HepG2 (cell line): ENCODE measurements at regions not wholly inside any gene's neighbourhood (a gene's known extent, or its start where the extent isn't known, plus 50 kb on each side); places are given as distances from the start of the nearest gene placed in this dataset.

Source experiments
- ATAC-seq: fragments of 200-7000 bp; cut with Tn5 transposase; 3 replicates; pipeline ENCODE4 v1.9.1; 2020; ENCODE audit warnings: mild to moderate bottlenecking, moderate library complexity
- BruUV-seq: library from RNA; stranded (reverse); fragments of 400-500 nt; replicated peaks from 2 replicates; lab custom pipeline; 2021; lab: Mats Ljungman, UMichigan
- CTCF ChIA-PET: fragments of 300-600 bp; formaldehyde crosslinking; extraction: SDS; loops from one replicate; lab custom pipeline; 2021; ENCODE audit warnings: low total read pairs, inconsistent platforms, low intra/inter-chr PET ratio; lab: Yijun Ruan, JAX
- POLR2A ChIA-PET: fragments of 350-600 bp; sonication (Branson Sonifier 250); formaldehyde crosslinking; loops from one replicate; lab custom pipeline; 2020; ENCODE audit warnings: antibody characterized with exemption, inconsistent platforms; lab: Yijun Ruan, JAX
- DNase-seq: peaks from one replicate; pipeline ENCODE4 v3.0.0-alpha.2; 2015; ENCODE audit warnings: low spot score
- FAIRE-seq: peaks from 3 replicates; lab custom pipeline; 2011; peaks lifted over from hg19 to GRCh38; lab: Jason Lieb, UNC
- H2AFZ ChIP-seq: one replicate; pipeline ENCODE4 v1.6.1; 2011; ENCODE audit warnings: low read length, inconsistent platforms
- H3K27ac ChIP-seq: fragments of 300-600 bp; 3 replicates; pipeline ENCODE4 v1.8.0; 2011; ENCODE audit warnings: mixed run types, mild to moderate bottlenecking, mixed read lengths, low read length, inconsistent platforms; ENCODE audit not compliant: insufficient read depth; ENCODE audit errors: extremely low read length
- H3K27me3 ChIP-seq, 2 experiments: fragments of 200-600 bp in 1 of 2; 2 replicates in 1 of 2; 3 replicates in 1 of 2; pipeline versions ENCODE4 v1.6.0 to v1.8.0; 2011; ENCODE audit warnings: low read length in 2 of 2, mild to moderate bottlenecking in 2 of 2, moderate library complexity in 2 of 2, inconsistent platforms in 1 of 2; ENCODE audit not compliant: insufficient read depth in 2 of 2, control insufficient read depth in 1 of 2
- H3K36me3 ChIP-seq, 2 experiments: fragments of 200-600 bp in 1 of 2; replicated peaks in 1 of 2; 2 replicates in 1 of 2; 3 replicates in 1 of 2; pipeline versions ENCODE4 v1.5.1 to v1.8.0; 2011; ENCODE audit warnings: low read length in 2 of 2, inconsistent platforms in 1 of 2; ENCODE audit not compliant: insufficient read depth in 2 of 2, control insufficient read depth in 1 of 2
- H3K4me1 ChIP-seq: 2 replicates; pipeline ENCODE4 v1.5.1; 2012; ENCODE audit warnings: low read length, inconsistent platforms; ENCODE audit not compliant: insufficient read depth
- H3K4me2 ChIP-seq: 2 replicates; pipeline ENCODE4 v1.6.0; 2011; ENCODE audit warnings: low read depth, low read length, inconsistent platforms
- H3K4me3 ChIP-seq, 3 experiments: fragments of 200-600 bp in 1 of 3; sonication (generic), shearing (Covaris generic) in 1 of 3; replicated peaks in 1 of 3; 2 replicates each; pipeline ENCODE4 v1.5.1; 2011 to 2016; ENCODE audit warnings: low read length in 3 of 3, inconsistent platforms in 2 of 3, low read depth in 2 of 3, mild to moderate bottlenecking in 2 of 3, control low read depth in 1 of 3, mixed read lengths in 1 of 3; ENCODE audit not compliant: insufficient read depth in 1 of 3
- H3K79me2 ChIP-seq: one replicate; pipeline ENCODE4 v1.6.1; 2011; ENCODE audit warnings: low read length, inconsistent platforms; ENCODE audit not compliant: insufficient read depth
- H3K9ac ChIP-seq: 2 replicates; pipeline ENCODE4 v1.6.0; 2011; ENCODE audit warnings: mild to moderate bottlenecking, low read depth, low read length, inconsistent platforms; ENCODE audit not compliant: insufficient read depth
- H3K9me3 ChIP-seq: 2 replicates; pipeline ENCODE4 v1.5.1; 2012; ENCODE audit warnings: mild to moderate bottlenecking, low read length
- H4K20me1 ChIP-seq: 2 replicates; pipeline ENCODE4 v1.6.0; 2011; ENCODE audit warnings: inconsistent platforms, mild to moderate bottlenecking, low read length, moderate library complexity; ENCODE audit not compliant: insufficient read depth
- CENPT ChIP-seq: sonication (generic); formaldehyde crosslinking; IDR thresholded peaks from 2 replicates; pipeline ENCODE4 v1.8.0; 2022; ENCODE audit warnings: low read depth, mild to moderate bottlenecking, moderate library complexity, missing genetic modification reagents
- PHF8 ChIP-seq: sonication (generic); formaldehyde crosslinking; IDR thresholded peaks from 2 replicates; pipeline ENCODE4 v1.5.0; 2020; ENCODE audit warnings: missing genetic modification reagents
- RARA ChIP-seq: IDR thresholded peaks from 2 replicates; pipeline ENCODE4 v1.6.1; 2016; ENCODE audit warnings: missing genetic modification reagents, missing compliant biosample characterization
- SMYD3 ChIP-seq: sonication (generic); formaldehyde crosslinking; IDR thresholded peaks from 2 replicates; pipeline ENCODE4 v1.8.1; 2023; ENCODE audit warnings: mild to moderate bottlenecking, missing genetic modification reagents
- TMF1 ChIP-seq: sonication (generic); formaldehyde crosslinking; IDR thresholded peaks from 2 replicates; pipeline ENCODE4 v1.8.1; 2022; ENCODE audit warnings: low read depth, missing genetic modification reagents
- ZNF317 ChIP-seq: sonication (generic); formaldehyde crosslinking; IDR thresholded peaks from 2 replicates; pipeline ENCODE4 v1.5.0; 2020; ENCODE audit warnings: mild to moderate bottlenecking, missing genetic modification reagents
- ZNF737 ChIP-seq: sonication (generic); formaldehyde crosslinking; IDR thresholded peaks from 2 replicates; pipeline ENCODE4 v1.5.0; 2020; ENCODE audit warnings: missing genetic modification reagents, mild to moderate bottlenecking, borderline replicate concordance
- ZNF816 ChIP-seq: sonication (generic); formaldehyde crosslinking; IDR thresholded peaks from 2 replicates; pipeline ENCODE4 v1.8.0; 2022; ENCODE audit warnings: missing genetic modification reagents, mild to moderate bottlenecking, borderline replicate concordance
- WGBS: methylation state at CpG from one replicate; pipeline ENCODE4 v1.1.6; 2017; ENCODE audit warnings: low lambda C conversion rate; 5-methylcytosine and 5-hydroxymethylcytosine counted together
- in situ Hi-C: cut with HindIII; loops from 2 replicates; pipeline ENCODE4 v1.10.0; 2017; ENCODE audit warnings: low pct_unique_long_range_greater_than_20kb; ENCODE audit not compliant: extremely low pct_ligation_motif_present
- intact Hi-C: fragments of 100-400 bp; cut with micrococcal nuclease; formaldehyde crosslinking; loops from one replicate; pipeline ENCODE4 v1.10.0; 2022; ENCODE audit not compliant: unreplicated experiment
- TF ChIP-seq, protein P1 (sequence below): sonication (generic); formaldehyde crosslinking; IDR thresholded peaks from 2 replicates; pipeline ENCODE4 v1.4.0; 2020; ENCODE audit warnings: mild to moderate bottlenecking, missing genetic modification reagents, borderline replicate concordance
- TF ChIP-seq, protein P2 (sequence below): sonication (generic); formaldehyde crosslinking; IDR thresholded peaks from 2 replicates; pipeline ENCODE4 v1.8.0; 2022; ENCODE audit warnings: mild to moderate bottlenecking, missing genetic modification reagents, borderline replicate concordance
- TF ChIP-seq, protein P3 (sequence below): sonication (generic); formaldehyde crosslinking; conservative IDR thresholded peaks from 2 replicates; pipeline ENCODE4 v1.8.1; 2023; ENCODE audit warnings: missing genetic modification reagents
- TF ChIP-seq, protein P4 (sequence below): sonication (generic); formaldehyde crosslinking; IDR thresholded peaks from 2 replicates; pipeline ENCODE4 v1.8.0; 2022; ENCODE audit warnings: missing genetic modification reagents, mild to moderate bottlenecking, moderate library complexity, borderline replicate concordance

DNA sequence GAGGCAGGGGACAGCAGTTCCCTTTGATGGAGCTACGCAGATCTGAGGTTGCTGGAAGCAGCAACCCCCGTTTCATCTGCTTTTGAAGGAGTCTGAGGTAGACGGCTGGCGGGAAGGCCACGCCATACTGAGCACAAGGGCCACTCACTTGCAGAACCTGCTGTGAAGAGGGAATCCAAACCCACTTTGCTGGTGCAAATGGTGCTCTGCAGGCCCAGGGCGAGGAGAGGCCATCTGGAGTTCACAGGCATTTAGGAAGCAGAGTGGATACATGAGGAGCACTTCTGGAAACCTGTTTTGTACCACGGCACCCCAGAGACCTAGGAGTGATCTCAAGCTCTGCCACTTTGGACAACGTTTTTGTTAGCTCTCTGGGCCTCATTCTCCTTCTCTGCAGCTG lies 227.8 kb downstream of the UQCRFS1 start:
- no peak for ATAC-seq
- no peaks in the 10 kb centered on the region for H3K4me1 ChIP-seq
- no peaks in the 10 kb centered on the region for H3K27me3 ChIP-seq
- no peak overlapping the region for H3K4me2 ChIP-seq
- no peaks in the 10 kb centered on the region for H4K20me1 ChIP-seq
- ChIA-PET POLR2A (no interaction called here), CTCF (no interaction called here)
- intact Hi-C loops (no loop called here), in situ Hi-C loops (no loop called here)
- no peak overlapping the region for H3K27ac ChIP-seq
- WGBS: no CpG with 5 or more reads among the region's 8 CpGs
- no peak overlapping the region for H2AFZ ChIP-seq
- TF ChIP-seq RARA (no peak), ZNF816 (no peak), PHF8 (CRISPR knock-in tag) (no peak), SMYD3 (CRISPR knock-in tag) (no peak), ZNF317 (CRISPR knock-in tag) (no peak), CENPT (CRISPR knock-in tag) (no peak), TMF1 (no peak), ZNF737 (CRISPR knock-in tag) (no peak)
- TF ChIP-seq, protein P1, sequence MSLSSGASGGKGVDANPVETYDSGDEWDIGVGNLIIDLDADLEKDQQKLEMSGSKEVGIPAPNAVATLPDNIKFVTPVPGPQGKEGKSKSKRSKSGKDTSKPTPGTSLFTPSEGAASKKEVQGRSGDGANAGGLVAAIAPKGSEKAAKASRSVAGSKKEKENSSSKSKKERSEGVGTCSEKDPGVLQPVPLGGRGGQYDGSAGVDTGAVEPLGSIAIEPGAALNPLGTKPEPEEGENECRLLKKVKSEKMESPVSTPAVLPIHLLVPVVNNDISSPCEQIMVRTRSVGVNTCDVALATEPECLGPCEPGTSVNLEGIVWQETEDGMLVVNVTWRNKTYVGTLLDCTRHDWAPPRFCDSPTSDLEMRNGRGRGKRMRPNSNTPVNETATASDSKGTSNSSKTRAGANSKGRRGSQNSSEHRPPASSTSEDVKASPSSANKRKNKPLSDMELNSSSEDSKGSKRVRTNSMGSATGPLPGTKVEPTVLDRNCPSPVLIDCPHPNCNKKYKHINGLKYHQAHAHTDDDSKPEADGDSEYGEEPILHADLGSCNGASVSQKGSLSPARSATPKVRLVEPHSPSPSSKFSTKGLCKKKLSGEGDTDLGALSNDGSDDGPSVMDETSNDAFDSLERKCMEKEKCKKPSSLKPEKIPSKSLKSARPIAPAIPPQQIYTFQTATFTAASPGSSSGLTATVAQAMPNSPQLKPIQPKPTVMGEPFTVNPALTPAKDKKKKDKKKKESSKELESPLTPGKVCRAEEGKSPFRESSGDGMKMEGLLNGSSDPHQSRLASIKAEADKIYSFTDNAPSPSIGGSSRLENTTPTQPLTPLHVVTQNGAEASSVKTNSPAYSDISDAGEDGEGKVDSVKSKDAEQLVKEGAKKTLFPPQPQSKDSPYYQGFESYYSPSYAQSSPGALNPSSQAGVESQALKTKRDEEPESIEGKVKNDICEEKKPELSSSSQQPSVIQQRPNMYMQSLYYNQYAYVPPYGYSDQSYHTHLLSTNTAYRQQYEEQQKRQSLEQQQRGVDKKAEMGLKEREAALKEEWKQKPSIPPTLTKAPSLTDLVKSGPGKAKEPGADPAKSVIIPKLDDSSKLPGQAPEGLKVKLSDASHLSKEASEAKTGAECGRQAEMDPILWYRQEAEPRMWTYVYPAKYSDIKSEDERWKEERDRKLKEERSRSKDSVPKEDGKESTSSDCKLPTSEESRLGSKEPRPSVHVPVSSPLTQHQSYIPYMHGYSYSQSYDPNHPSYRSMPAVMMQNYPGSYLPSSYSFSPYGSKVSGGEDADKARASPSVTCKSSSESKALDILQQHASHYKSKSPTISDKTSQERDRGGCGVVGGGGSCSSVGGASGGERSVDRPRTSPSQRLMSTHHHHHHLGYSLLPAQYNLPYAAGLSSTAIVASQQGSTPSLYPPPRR (CRISPR knock-in tag): no peak
- TF ChIP-seq, protein P2, sequence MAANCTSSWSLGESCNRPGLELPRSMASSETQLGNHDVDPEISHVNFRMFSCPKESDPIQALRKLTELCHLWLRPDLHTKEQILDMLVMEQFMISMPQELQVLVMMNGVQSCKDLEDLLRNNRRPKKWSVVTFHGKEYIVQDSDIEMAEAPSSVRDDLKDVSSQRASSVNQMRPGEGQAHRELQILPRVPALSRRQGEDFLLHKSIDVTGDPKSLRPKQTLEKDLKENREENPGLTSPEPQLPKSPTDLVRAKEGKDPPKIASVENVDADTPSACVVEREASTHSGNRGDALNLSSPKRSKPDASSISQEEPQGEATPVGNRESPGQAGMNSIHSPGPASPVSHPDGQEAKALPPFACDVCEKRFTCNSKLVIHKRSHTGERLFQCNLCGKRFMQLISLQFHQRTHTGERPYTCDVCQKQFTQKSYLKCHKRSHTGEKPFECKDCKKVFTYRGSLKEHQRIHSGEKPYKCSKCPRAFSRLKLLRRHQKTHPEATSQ (CRISPR knock-in tag): no peak
- TF ChIP-seq, protein P3, sequence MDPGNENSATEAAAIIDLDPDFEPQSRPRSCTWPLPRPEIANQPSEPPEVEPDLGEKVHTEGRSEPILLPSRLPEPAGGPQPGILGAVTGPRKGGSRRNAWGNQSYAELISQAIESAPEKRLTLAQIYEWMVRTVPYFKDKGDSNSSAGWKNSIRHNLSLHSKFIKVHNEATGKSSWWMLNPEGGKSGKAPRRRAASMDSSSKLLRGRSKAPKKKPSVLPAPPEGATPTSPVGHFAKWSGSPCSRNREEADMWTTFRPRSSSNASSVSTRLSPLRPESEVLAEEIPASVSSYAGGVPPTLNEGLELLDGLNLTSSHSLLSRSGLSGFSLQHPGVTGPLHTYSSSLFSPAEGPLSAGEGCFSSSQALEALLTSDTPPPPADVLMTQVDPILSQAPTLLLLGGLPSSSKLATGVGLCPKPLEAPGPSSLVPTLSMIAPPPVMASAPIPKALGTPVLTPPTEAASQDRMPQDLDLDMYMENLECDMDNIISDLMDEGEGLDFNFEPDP: no peak
- TF ChIP-seq, protein P4, sequence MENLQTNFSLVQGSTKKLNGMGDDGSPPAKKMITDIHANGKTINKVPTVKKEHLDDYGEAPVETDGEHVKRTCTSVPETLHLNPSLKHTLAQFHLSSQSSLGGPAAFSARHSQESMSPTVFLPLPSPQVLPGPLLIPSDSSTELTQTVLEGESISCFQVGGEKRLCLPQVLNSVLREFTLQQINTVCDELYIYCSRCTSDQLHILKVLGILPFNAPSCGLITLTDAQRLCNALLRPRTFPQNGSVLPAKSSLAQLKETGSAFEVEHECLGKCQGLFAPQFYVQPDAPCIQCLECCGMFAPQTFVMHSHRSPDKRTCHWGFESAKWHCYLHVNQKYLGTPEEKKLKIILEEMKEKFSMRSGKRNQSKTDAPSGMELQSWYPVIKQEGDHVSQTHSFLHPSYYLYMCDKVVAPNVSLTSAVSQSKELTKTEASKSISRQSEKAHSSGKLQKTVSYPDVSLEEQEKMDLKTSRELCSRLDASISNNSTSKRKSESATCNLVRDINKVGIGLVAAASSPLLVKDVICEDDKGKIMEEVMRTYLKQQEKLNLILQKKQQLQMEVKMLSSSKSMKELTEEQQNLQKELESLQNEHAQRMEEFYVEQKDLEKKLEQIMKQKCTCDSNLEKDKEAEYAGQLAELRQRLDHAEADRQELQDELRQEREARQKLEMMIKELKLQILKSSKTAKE: no peak
- H3K36me3 ChIP-seq: no peaks in the 10 kb centered on the region
- no peak overlapping the region for H3K9ac ChIP-seq
- H3K79me2 ChIP-seq: no peaks in the 10 kb centered on the region
- FAIRE-seq: no peak
- no peaks in the 10 kb centered on the region; the same call in 1 of the 2 replicates for H3K9me3 ChIP-seq
- no peak overlapping the region for H3K4me3 ChIP-seq
- DNase-seq: no peak
- no TSS peak for BruUV-seq
